ENCODE measurements at regions not wholly inside any gene's neighbourhood (a gene's known extent, or its start where the extent isn't known, plus 50 kb on each side); places are given as distances from the start of the nearest gene placed in this dataset.
A peak's percentile ranks its signal among the peaks of the same experiment; 100 is the strongest.

DNA sequence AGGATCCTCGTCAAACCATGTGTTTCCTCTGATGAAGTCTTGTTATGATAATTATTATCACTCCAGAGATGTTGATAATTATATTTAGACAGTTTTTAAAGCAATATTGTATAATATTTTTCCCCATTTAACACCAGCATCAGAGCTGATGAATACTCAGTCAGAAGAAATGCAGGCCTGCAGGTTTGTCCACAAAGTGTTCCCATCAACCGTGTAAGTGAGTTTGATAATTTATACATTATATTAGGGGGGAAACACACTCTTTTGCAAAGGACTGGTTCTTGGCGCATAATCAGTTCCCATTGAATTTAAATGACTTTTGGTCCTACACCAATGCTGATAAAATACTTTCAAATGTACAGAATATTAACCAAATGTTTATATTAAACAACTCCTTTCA is 454.8 kb downstream of the TOX3 start:
- no peak for DNase-seq

DNA sequence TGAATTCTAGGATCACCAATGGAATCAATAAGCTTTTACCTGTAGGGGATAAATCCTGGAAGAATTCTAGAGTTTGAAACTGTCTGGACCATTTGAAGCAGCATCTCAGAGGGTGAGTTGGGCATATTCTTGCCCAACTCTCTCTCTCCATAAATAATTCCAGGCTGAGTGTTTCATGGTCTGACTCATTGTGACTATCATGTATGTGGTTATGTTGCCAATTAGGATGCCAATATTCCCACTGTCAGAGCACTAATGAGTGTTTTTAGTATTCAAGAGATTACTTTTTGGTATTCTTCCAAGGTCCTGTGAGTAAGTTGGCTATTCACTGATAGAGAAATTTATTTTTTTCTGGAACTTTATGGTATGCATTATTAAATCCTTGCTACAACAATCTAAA is 456.9 kb downstream of the TOX3 start:
- no peak for DNase-seq

DNA sequence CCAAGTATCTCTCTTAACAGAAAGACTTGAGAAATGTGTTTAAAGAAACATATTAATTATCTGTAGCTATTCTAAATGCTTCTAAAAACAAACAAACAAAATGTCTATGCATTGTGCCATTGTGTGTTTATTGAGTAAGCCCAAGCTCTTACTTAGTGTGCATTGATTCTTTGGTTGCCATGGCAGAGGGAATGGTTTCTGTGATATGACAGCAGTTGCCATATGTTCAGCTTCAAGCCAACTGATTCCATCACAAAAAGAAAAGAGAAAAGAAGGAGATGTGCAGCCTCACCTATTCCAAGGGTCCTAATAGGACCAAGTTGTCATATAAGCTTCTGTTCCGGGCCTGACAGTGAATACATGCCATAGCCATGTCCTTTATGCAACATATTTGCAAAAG is 457.5 kb downstream of the TOX3 start:
- no peak for DNase-seq

DNA sequence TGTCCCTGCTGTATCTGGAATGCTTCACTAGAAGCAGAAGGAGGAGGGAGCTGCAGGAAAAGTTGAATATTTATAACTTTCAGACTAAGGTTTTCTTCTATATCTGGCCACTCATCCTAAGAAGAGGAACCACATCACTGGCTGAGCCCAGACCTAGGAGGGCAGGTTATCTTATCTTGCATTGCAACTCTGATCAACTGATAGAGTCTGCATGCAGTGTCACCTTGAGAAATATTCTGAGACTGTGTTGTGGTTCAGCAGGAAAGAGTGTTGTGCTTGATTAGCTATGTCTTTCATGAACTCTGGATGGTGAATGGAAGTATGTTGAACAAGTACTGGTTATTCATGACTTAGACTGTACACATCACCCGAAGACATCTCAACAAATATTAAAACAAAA is 460.0 kb downstream of the TOX3 start:
- no peak for DNase-seq

DNA sequence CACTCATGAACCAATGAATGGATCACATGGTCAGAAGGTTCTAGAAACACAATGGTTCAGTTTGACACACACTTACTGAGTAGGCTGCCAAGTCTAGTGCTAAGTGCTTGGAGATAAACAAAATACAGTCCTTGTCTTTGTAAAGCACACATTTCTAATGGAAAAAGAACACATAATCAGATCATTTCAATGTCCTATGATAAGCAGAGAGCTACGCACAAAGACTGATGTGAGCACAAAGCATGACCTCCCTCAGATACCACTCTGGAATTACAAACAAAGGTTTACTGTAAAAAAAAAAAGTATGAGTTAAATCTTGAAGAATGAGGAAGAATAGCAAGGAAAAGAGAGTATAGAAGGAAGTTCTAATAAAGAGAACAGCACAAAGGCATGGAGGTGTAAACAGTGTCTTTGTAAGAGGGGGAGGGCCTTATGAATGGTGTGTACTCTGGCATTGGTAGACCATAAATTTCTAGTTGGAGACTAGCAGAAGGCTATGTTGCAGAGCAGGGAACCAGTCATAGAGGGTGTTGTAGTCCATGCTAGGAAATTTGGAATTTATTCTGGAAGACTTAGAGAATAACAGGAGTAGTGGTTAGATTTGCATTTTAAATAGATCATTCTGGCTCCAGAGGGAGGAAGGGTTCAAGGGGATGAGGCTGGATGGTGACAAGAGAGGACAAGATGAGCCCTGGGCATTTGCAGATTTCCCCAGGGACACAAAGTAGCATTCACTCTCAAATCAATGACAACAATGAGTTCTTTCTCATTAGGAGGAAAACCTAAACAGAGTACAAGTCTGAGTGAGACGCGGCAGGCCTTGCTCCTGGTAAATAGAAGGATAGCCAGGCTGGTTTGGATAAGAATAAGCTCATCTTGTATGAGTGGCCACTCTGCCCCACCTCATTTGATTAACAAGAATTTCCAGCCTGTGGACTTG is 468.0 kb downstream of the TOX3 start:
- DNase-seq = no peak

DNA sequence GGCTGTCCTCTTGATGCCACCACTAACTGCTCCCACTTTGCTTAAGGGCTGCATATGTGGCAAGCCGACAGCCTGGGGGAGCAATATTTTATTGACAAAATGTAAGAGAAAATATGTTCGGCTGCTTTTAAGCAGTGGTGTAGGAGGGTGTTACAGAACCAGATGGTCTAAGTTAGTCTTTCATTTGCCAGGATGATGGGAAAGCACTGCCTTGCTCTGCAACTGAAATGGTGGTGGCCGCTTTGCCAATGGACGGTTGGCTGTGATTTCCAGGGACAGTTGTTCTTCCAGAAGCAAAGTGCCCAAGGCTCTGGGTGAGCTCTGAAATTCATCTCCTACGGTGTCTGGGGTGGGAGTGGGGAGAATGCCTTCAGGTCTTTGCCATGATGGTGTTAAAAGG is 469.3 kb downstream of the TOX3 start:
- no peak for DNase-seq

DNA sequence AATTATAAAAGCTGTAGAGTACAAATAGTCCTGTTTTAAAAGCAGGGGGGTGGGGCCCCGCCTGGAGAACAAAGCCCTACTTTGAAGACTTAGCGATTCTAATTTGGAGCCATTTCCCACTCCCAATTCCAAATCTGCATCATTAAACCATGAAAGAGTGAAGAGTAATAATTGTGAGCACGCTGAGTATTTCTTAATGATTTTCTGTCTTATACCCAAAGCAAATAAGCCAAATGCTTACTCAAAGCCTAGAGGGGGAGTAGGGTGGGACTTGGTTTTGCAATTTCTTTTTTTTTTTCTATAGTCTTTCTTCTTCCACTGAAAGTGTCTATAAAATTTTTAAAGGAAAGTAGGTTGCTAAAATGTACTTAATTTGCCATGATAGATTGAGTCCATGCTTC is 470.1 kb downstream of the TOX3 start:
- no peak for DNase-seq

DNA sequence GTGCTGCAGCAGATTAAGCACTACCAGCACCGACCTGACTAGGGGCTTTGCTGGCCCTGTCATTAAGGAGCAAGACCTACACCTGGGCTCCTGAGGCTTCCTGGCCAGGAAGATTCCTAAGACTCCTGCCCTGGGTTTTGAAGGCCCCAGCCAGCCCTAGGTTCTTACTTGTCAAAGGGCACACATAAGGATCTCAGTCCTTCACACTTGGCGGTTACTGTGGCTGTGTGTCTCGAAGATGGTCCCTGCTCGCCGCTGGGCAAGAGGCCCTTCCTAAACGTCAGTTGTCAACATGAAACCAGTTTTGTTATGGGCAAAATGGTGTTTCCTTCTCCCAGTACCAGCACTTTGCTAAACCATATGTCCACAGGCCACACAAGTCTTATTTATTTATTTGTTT is 470.6 kb downstream of the TOX3 start:
- DNase-seq = no peak

DNA sequence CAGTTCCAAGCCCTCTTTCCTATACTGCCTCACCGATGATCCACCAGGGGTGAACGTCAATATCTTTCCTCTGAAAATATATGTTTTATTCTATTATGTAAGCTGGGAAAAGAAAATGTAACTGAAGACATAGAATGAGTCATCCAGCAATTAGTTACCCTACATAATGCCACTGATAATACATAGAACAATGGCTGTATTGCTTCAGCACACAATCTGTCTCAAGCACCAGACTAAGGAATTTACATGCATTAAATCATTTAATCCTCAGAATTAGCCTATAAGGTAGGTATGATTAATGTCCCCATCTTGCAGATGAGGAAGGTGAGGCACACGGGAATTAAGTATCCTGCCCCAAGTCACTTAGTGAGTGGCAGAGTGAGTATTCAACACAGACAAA is 472.8 kb downstream of the TOX3 start:
- no peak for DNase-seq

DNA sequence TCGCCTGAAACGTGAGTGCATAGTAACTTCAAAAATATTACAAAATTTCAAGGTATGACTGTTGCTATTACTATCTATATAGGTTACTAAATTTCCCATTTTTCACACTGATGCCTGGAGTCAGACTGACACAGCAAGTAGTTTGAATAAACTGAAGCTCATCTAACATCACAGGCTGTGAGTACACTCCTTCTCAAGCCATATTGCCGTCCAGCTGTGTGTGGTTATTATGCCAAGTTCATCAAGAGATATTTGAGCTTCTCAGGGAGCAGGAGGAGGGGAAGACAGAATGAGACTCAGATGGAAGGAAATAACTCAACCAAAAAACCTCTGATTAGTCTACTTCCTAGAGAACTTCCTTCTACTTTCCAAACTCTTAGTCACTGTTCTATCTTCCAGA is 473.9 kb downstream of the TOX3 start:
- DNase-seq = no peak

DNA sequence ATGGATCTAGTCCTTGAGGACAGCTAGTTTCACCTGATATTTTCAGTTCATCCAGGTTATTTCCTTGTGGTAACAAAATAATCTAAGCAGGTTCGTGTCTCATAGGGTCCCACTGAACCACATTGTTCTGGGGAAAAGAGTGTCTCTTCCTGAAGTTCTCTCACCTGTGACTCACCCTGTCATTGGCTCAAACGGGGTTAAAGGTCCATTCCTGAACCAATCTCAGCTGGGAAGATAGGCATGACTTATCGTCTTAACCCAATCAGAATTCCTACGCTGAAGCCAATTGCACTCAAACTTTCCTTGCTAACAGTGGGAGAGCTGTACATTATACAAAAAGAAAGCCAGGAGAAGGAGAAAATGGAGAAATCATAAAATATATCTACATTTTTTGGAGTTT is 475.8 kb downstream of the TOX3 start:
- DNase-seq = no peak

DNA sequence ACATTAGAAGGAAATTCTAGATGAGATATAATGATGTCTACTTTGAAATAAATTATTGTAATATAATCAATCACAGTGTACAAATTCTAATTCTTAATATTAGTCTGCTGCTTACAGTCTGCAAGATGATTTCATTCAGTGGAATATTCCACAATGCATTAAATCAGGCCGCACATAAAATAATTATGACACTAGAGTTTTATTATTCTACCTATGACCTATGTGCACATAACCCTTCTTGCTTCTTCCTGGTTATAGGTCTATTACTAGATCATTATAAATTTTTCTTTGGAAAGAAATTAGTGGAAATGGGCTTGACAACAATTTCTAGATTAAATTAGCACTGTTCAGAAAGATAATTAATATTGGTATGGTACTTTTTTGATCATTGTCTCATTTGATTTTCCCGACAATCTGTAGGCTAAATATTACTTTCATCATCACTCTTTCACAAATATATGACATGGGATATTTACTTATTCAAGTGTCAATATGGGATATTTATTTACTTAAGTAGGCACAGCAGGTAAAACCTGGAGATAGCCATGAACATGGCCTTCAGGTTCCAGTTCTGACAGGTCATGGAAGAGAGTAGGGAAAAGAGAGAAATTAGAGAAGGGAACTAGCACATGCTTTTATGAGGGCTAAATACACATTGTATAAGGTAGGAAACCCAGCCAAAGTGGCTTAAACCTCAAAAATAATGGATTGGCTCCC is 476.4 kb downstream of the TOX3 start:
- no peak for DNase-seq

DNA sequence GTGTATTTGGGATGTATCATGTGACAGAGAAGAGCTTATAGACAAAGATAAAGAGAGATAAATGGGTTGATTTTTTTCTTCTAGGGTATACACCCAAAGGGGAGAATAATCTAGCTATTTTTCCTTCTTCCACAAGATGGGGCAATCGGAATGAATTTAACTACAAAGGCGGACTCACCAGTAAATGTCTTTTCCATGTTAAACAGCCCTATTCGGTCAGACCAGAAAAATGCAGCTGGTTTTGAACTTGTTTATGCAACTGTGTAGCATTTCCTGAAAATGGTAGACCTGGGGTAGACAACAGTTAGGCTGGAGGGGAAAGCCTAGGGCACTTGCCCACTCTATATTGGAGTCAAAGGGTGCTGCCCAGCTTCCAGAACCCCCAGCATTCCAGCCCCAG is 477.1 kb downstream of the TOX3 start:
- peak; percentile 38 for DNase-seq

DNA sequence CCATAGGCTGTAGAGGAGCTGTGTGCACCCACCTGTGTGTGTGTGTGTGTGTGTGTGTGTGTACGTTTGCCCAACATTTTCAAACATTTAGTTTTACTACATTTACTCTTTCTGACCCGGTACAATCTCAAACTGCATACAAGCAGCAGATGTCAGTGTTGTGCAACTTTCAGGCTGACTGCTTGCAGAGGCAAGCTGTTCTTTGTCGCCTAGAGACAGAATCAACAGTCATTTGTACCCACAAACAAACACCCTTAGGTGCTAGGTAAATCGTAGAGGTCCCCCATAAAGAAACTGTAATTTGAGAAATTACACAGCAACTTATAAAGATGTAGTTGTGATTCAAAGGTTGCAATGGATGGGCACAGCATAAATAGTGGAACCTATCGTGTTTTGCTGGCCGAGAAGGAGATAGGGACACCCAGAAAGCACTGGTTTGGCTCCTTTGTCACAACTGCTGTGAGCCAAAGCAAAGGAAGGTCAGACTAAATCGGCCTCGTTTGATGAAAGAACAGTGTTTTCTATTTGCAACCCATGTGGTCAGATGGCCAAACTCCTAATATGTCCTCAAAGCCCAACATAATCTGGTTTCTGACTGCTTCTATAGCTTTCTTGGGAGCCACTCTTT is 478.4 kb downstream of the TOX3 start:
- DNase-seq = peak; percentile 54

DNA sequence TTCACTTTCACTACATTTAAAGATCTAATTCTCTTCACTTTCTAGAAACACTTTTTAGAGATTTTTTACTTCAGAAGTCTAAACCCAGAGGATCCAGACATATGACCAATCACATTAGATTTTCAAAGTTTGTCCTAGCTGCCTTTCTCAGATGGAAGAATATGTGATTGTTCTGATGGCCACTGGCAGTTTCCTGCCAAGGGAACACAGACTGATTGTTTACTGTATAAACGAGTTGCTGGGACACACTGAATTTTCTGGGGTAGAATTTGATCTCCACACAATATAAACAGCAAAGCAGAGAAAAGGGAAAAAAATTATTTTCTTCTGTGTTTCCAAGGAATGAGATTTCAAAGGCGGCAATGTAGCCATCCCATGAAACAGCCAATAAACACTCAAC is 480.0 kb downstream of the TOX3 start:
- no peak for DNase-seq

DNA sequence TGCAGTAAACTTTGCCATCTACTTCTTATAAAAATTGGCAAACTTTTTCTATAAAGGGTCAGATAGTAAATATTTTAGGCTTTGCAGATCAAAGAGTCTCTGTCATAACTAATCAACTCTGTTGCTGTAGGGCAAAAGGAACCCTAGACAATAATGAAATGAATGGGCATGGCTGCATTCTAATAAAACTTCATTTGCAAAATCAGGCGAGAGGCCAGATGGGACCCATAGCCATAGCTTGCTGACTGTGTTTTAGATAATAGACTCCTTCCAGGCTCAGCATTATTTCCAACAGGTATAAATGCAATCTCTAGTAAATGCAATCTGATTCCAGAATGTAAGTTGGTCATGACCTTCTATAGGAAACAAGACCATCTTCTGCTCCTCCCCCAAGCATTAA is 490.7 kb downstream of the TOX3 start:
- DNase-seq = no peak

DNA sequence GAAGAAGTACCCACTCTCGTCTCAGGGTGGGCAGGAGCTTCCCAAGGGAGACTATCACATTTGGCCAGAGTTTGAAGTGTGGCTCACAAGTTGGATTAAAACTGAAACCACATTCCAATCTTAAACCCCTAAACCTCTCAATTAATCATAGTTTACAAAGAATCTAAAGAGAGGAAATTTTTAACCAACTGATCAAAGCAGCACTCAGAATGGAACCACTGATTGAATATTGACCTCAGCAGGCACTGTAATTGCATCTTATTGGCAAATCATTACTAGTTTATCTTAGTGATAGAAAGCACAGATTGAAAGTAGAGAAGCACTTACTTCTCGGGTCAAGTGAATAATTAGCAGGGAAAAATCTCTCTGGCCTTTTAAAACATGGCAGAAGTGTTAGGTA is 491.6 kb downstream of the TOX3 start:
- DNase-seq = no peak

DNA sequence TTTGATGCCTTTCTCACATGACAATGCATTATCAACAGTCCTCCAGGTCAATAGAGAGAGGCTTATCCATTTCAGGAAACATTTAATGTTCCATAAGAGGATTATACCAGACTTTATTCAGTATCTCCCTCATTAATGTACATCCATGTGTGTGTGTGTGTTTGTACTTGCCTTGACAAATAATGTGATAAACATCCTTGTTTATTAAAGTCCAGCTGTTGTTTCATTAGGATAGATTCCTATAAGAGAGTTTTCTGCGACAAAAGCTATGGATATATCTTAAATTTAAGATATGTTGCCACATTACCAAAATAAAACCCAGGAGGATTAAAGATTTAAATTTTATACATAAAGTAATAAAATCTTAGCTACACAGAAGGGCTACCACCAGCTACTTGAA is 492.6 kb downstream of the TOX3 start:
- no peak for DNase-seq

DNA sequence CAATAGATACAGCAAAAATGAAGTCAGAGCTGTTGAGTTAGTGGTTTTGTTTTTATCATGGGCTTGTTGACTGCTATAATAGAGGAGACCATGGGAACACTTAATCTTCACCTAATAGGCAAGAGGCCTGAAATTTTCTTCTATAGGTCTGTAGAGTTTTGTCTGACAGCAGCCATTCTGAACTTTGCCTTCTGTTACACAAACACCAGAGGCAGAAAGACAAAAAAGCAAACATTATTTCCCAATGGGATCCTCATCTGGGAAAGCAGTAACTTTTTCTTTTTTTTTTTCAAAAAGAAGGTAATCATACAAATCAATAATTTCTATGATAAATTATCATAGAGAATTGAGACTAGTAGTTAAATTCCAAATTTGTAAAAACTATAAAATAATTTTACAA is 494.1 kb downstream of the TOX3 start:
- DNase-seq = no peak

DNA sequence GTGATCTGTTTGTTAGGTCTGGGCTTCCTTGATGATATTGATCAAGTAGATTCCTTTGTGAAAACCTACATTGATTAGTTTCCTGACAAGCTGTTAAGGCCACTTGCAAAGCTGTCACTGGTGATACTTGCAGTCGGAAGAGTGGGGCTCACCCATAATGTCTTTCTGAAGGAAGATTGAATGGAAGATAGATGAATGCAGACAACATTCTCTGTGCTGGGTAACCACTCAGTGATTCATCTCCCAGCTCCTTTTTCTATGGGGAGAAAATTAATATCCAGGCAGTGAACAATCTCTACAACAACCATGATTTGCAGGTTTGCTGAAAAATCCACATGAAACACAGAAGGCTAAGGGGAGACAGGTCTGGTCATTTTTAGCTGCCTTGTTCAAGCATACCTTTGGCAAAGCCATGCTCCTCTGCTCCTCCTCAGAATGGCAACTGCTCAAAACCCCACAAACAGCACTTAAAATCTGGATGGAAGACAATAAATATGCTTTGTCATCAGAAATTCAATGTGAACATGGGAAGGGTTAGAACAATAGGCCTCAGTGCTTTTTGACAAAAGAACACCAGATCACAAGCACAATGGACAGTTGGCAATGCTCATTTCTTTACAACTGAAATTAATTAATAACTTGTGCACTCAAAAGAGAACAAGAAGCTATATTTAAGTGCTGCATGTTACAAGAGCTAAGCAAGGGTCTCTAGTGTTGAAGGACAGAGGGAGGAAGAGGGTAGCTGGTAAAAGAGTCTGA is 495.4 kb downstream of the TOX3 start:
- no peak for DNase-seq

DNA sequence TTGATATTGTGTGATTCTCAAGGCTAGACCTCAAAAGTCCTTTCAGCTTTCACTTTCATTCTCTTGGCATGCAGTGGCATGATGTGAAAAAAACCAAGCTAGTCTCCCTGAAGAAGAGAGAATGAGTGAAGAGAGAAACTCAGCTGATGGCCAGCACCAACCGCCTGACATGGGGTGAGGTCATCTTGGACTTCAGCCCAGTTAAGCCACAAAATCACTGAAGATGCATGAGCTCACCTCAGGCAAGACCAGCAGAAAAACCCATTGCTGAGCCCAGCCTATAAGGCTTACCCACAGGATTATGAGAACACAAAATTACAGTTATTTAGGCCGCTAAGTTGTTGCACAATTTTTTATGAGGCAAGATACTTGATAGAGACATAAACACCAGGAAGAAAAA is 496.5 kb downstream of the TOX3 start:
- DNase-seq = no peak

DNA sequence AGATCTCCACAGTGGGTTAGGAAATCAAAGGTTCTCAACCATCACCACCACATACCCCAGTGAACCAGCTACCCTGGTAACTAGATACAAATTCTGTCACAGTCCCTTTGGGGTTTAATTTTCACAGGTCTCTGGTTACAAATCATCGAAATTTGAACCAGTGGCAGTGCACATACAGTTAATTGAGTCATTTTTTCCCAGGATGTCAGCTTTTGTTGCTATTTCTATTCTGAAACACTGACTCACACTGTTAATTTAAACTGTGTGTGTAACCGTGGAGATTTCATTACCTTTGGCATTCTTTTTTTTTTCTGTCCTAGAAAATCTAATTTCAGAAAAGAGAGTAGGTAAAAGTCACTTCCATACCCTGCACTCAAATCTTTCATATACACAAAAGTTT is 511.5 kb downstream of the TOX3 start:
- DNase-seq = no peak

DNA sequence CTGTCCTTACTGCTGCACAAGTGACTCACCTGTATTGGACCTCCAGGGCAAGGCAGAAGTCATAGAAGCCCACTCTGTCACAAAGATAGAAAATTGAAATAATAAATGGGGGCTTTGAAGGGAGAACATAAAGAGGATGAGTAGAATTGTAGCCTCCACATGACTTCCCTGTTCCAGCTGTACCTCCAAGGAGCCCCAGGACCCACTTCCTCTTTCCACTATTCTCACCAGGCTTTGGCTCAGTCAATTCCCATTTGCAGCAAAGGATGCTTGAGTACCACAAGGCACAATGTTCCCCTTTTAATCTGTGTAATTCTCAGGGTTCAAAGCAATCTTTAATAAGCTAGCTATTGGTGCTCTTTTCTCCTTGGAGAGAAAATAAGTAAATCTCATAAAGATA is 512.1 kb downstream of the TOX3 start:
- DNase-seq = no peak
